OCI-M2 (cell line): ENCODE measurements at regions not wholly inside any gene's neighbourhood (a gene's known extent, or its start where the extent isn't known, plus 50 kb on each side); places are given as distances from the start of the nearest gene placed in this dataset.
"Not testable (repeated sequence)": the region's sequence is repeated elsewhere in the genome, so short reads cannot be mapped to it uniquely, and the experiment has no call there.

Source experiments
- DNase-seq: peaks from one replicate; lab custom pipeline; 2025; ENCODE audit not compliant: unreplicated experiment; lab: John Stamatoyannopoulos, UW

DNA sequence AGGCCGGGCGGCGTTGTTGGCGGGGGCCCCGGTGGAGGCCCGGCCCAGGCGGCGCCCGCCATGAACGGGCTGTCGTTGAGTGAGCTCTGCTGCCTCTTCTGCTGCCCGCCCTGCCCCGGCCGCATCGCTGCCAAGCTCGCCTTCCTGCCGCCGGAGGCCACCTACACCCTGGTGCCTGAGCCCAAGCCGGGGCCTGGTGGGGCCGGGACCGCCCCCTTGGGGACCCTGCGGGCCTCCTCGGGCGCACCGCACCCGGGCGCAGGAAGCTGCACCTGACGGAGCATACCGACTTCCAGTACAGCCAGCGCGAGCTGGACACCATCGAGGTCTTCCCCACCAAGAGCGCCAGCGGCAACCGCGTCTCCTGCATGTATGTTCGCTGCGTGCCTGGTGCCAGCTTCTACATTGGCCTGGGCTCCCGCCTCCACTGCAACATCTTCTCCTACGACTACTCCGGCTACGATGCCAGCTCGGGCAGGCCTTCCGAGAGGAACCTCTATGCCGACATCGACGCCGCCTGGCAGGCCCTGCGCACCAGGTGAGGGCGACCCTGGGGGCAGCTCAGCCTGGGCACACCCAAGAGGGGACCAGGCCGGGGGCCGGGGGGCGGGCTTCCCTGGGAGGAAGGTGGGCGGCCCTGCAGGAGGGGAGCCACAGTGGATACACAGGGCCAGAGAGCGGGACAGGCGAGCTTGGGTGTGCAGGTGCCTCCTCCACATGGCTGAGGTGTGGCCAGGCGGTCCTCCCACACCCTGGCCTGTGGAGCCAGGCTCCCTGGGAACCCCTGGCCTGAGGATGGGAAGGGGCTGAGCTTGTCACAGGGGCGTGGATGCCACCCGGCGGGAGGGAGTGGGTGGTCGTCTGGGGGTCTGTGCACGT lies 201.6 kb downstream of the USP22 start:
- not testable (repeated sequence) for DNase-seq

DNA sequence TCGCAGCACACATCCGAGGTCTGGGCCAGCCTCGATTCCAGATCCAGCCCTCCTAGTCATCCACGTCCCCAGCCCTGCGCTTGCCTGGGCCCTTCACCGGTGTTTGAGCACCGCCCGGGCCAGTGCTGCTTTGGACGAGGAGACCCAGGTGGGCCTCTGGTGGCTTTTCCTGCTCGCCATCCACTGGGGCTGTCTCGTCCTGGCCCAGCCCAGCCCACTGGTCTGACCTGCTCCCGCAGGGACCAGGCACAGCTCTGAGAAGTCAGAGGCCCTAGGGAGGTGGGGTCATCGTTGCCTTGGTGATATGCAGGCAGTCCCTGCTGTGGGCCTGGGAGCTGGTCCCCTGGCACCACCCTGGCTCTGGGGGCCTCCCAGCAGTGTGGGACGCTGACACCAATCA lies 200.8 kb downstream of the USP22 start:
- not testable (repeated sequence) for DNase-seq

DNA sequence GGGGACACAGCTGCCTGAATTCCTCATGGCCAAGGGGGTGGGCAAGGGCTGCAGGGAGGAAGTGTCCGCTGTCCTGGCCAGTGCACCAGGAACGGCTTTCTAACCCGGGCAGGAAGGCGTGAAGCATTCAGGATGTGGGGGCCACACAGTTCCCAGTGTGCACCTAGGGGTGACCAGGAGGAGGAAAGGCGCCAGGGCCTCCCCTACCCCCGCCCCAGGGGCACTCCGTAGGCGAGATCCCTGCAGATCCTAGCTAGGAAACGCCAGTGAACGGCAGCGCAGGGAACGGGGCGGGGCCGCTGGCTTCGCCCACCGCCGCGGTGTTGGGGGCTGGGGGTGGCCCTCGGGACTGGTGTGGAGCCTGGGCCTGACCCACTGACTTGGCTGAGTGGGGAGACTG lies 199.6 kb downstream of the USP22 start:
- not testable (repeated sequence) for DNase-seq

DNA sequence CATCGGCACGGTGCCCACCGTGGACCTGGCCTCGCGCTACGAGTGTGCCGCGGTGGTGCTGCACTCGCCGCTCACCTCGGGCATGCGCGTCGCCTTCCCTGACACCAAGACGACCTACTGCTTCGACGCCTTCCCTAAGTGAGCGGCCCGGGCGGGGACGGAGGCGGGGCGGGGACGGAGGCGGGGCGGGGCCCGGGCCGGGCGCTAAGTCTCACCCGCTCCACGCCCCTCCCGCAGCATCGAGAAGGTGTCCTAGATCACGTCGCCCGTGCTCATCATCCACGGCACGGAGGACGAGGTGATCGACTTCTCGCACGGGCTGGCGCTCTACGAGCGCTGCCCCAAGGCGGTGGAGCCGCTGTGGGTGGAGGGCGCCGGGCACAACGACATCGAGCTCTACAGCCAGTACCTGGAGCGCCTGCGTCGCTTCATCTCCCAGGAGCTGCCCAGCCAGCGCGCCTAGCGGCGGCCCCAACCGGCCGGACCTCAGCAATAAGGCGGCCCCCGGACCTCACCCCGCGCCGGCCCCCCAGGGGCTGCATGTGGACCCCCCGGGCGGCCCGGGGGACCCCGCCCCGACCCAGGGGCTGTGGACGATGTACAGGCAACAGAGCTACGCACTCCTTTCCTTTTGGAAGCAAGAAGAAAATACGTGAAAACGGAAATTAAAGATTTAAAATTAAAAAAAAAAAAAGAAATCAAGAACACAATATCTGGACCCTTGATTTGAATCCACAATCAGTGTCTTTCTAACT lies 198.8 kb downstream of the USP22 start:
- DNase-seq = not testable (repeated sequence)

DNA sequence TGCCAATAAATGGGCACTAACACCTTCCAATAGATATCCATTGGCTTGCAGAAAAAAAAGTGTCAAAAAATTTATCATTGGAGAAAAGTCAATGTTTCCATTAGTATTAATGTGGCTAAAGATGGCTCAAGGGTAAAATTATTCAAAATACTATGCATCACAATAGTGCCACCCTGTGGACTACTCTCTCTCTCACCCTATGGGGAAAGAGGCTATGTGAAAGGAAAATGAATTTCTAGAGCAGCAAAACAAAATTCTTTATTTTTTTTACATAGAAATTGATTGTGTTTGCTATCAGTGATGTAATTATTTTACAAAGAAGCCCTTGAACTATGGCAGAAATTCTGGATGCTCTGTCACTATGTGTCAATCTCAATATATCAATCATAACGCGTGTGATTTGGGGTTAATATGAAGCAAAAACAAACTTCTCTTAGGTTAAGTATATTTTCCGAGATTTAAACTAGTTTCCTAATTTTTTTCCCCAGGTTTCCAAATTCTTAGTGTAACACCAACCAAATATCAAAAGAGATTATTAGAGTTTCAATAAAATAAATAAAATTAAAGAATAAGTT lies 193.9 kb downstream of the USP22 start:
- not testable (repeated sequence) for DNase-seq

DNA sequence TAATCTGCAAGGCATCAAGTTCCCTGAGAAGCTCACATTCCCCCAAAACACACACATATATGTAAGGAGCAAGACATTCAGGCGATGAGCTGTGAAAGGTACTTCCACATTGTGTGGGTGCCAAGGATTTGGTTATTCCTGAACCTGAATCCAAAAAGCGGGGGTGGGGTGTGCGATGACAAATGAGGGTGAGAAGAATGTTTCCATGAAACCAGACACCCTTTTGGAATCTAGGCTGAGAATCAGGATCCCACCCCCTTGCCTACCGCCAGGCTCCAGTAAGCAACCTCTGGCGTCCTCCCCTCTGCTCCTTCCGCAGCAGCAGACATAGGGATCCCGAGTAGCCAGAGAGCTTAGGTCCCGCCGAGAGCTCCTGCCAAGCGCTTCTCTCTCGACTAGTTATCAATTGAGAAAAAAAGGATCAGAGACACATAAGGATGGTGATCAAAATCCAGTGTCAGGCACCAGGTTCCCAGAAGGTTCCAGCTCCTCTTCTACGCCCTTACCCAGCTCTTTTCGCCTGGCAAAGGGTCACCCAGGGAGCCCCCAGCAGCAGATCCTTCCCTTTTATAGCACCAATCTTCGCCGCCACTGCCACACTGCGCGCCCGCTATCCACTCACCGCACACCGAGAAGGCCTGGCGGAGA lies 191.1 kb downstream of the USP22 start:
- not testable (repeated sequence) for DNase-seq

DNA sequence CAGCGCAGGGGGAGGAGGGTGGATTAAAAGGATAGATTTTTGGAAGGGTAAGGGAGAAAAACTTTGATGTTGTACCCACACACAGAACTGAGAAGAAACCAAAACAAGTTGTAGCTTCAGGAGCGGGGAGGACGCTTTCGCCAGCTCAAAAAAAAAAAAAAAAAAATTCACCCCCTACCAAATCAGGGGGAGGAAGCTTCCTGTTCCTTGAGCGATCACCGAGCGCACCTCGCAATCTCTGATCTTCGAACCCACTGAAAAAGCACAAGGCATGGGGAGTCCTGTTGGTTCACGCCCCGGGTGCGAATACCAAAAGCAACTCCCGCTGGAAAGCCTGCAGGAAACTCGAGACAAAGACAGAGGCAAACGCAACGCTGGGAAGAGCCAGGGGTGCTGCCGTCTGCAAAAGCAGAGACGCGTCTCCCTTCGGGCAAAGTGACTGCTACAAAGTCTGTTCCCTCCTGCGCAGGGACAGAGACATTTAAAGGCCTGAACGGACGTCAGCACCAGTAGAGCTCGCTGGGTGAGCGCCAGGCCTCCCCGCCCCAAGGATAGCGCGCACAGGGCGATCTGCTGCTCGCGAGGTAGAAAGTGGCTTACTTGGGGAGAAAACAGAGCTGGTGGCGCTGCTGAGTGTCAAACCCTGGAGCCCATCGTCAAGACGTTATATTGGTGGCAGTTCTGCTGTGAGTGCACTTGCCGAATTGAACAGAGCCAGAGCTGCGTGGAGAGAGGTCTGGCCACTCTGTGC lies 190.4 kb downstream of the USP22 start:
- DNase-seq = peak; percentile 6

DNA sequence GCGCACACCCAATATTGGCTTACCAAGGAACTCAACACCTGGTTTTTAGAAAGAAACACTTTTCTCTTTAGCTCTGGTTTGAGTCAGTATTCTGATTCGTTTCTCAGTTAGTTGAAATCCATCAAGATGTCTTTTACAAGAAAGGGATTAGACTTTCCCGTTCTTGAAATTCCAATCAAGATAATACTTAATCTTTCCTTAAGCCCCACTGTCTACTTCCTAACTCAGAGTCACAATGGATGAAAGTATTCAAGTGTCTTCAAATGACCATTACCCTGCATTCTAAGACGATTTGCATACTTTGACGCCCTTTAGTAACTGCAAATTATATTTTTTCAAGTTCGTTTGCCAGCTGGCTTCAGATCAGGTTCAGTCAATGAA lies 189.8 kb downstream of the USP22 start:
- no peak for DNase-seq

DNA sequence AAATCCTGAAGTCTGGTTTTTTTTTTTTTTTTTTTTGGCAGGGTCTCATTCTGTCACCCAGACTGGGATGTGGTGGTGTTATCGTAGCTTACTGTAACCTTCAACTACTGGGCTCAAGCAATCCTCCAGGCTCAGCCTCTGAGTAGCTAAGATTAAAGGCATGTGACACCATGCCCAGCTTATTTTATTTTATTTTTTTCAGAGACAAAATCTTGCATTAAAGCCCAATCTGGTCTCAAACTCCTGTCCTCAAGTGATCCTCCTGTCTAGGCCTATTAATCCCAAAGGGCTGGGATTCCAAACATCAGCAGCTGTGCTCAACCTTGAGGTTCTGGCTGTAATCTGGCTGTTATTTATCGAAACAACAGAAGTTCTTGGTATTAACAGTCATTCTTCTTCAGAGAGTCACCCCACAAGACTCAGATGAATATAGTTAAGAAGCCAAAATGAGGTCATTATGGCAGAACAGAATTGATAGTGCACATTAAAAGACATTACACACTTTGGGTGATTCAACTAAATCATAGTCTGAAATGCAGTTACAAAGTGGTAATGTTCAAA lies 186.8 kb downstream of the USP22 start:
- DNase-seq = not testable (repeated sequence)

DNA sequence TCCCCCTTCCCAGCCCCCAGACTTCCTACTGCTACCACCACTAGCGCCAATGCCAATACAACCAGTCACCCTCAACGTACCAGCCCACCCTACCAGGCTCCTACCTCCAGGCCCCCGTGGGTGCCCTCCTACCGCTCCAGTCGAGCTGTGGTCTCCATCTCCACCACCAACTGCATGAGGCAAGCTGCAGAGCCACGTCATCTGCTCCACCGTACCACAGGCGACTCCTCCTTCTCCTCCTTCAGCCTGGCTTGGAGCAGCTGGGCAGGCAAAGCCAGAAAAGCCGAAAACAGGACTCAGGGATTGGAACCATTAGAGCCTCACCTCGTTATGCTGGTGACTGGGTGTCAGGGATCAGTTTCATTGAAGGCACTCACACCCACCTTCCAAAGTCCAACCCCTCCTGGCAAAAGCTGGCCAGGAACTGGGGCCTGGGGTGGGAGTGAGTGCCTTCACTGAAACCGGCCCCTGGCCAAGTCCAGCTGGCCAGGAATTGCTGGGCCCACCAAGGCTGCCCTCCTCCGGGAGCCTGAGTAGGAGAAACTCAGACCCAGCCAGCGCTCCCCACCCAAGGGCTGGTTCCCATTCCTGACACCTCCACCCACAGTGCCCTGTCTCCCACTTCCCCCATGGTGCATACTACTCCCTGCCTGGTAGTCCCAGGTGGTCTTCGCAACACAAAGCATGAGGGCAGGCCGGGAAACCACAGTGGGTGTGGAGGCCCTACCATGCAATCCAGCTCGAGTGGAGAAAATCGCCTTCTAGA lies 176.2 kb downstream of the USP22 start:
- DNase-seq = not testable (repeated sequence)

DNA sequence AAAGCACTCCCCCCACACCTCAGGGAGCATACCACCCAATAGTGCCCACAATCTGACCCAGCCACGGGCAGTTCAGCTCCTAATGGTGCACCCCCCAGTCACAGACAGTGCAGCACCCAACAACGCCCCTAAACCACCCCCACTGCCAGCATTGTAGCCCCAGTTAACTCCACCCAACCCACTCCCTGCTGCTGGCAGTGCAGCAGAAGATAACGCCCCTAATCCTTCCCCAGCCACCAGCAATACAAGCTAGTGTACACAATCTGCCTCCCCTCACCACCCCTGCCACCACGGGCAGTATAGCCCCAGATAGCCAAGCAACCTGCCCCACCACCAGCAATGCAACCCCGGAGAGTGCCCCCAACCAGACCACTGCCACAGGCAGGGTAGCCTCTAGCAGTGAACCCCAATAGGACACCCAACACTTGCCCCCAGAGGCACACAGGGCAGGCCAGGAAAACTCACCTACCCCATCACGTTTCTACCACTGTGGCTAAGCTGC lies 175.3 kb downstream of the USP22 start:
- DNase-seq = not testable (repeated sequence)

DNA sequence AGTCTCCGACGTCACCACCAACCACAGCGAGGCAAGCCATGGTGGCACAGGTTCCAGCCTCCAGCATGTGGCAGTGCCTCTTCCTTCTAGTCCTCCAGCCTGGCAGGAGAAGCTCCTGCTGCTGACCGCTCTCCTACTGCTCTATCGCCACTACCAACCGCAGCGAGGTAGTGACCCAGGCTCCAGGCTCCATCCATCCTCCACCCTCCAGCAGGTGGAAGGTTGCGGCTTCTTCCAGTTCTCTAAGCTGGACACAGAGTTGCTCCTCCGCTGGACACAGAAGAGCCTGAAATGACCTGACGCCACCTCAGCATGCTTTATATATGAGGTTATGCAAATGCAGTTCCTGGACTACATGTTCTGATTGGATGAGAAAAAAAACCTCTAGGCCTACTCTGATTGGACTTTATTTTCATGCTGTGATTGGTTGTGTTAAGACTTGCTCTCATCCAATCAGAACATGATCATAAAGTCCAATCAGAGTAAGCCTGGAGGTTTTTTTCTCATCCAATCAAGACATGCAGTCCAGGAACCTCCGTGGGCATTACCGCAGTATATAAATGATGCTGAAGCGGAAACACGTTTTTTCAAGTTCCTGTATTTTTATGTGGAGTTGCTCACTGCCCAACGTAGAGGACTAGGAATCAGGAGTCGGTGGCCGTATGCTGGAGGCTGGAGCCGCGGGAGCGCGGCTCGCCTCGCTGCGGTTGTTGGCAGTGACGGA lies 174.7 kb downstream of the USP22 start:
- not testable (repeated sequence) for DNase-seq

DNA sequence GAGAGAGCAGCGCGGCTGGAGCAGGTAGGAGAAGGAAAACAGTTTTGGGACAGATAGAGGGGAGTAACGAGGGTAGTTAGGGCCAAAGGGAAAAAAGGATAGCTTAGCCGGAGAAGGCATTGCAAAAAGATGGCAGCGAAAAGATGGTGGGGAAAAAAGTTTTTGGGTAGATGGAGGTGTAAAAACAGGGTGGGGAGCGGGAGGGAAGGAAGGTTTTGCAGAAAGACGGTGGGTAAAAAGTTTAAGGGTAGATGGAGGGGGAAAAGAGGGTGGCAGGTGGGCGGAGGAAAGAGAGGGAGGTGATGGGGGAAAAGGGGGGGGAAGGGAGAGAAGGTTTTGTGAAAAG lies 174.2 kb downstream of the USP22 start:
- not testable (repeated sequence) for DNase-seq

DNA sequence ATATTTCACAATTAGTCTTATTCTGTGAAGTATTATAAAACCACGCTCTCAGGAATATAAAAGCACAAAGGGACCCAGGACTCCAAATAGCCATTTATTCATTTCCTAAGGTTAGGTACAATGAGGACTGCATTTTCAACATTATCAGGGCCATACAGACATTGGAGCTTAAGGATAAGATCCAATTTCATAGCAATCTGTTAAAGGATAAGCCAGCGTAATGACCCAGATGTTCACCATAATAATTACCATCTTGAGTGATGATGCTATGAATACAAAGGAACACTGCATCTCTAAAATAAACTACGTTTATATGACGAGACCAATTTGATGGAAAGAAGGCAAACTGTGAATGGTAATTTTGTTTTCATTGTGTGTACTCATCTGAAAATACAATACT lies 169.6 kb downstream of the USP22 start:
- DNase-seq = not testable (repeated sequence)

DNA sequence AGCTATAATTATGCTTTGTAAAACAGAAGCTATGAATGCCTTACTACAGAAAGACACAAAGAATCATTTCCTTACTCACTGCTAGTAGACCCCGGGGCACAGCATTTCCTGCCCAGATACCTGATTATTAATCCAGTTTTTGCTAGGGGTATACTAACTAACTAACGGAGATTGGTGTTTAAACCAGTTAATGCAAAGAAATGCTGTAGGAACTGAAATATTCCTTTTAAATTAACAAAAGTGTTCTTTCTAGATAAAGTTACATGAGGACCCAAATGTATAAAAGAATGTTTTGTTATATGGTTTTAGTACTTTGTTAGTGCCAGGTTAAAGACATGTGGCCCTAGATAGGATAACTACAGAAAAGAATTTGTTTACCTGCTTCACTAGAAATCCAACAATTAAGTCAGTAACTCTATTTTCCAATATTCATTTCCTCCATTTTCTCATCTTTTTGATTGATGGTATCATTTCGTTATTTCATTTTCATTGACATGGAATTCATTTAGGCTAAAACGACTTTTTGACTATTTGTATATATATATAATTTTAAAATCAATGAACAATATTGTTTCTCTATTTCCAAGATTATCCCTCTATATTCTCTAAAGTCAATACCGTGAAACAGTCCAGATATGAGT lies 169.0 kb downstream of the USP22 start:
- DNase-seq = not testable (repeated sequence)

DNA sequence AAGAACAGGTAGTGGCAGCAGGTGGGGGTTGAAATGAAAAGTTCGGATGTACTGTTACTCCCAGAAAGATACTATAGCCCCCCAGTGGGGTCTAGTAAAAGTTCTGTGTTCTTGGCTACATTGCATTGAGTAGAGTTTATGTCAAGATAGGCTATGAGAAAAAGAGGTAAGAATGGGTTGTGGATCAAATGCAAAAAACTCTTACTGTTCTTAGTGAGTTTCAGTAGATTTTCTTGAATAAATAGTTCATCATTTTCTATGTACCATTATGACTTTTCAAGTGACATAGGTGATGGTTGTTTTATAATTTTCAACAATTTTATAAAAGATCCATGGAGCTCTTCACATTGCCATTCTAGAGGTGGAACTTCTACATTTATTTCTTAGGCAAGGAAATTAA lies 165.4 kb downstream of the USP22 start:
- DNase-seq = not testable (repeated sequence)

DNA sequence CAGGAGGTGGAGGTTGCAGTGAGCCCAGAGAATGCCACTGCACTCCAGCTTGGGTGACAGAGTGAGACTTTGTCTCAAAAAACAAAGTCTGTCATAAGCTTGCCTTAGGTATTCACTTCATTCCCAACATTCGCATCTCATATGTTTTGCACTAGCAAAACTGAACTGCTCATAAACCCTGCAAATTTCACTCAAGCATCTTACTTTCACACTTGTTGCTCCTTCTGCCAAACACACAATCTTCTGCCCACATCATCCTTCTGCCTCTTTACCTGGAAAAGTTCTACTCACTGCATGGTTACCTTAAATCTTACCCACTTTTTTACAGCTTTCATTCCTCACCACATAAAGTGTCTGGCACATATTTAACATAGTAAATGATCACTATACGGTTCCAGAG lies 152.5 kb downstream of the USP22 start:
- no peak for DNase-seq

DNA sequence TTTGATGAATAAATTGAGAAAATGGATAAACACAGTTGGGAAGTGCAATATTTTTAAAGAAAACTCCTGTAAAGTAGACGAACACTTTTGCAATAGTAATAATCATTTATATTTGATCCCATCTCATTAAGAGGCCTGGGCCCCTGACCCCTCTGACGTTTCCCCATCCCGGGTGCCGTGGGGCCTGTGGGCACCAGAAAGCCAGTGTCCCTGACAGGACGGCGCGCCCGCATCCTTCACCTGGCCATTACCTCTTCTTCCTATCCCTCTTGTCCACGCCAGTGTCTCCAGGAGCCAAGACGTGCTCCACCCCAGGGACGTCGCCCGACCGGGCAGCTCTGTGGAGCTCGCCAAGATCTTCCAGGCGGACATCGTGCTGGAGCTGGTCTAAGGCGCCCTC lies 147.4 kb downstream of the USP22 start:
- DNase-seq = not testable (repeated sequence)
